ENCODE measurements at regions not wholly inside any gene's neighbourhood (a gene's known extent, or its start where the extent isn't known, plus 50 kb on each side); places are given as distances from the start of the nearest gene placed in this dataset.

- CTCF ChIA-PET = no interaction called here
- H3K27me3 ChIP-seq (ENCODE audit: control insufficient read depth, insufficient read depth, low read length) = no peaks in the 10 kb centered on the region
- POLR2A ChIA-PET = no interaction called here
- H3K4me3 ChIP-seq (ENCODE audit: low read depth, low read length) = no peak overlapping the region
- H3K36me3 ChIP-seq (ENCODE audit: control insufficient read depth, insufficient read depth, low read length) = no peaks in the 10 kb centered on the region
- DNase-seq (ENCODE audit: low read depth) = no peak
- TF ChIP-seq CTCF (IDR thresholded peaks at IDR 0.05; ENCODE audit: insufficient read depth, low read depth, low read length) = no peak
Measured at GRCh38 chr3:22045882-22046281, 294.9 kb upstream of the ZNF385D start.

GRCh38 chr3:22063500-22063899 lies 312.5 kb upstream of the ZNF385D start:
- no peak for TF ChIP-seq CTCF (IDR thresholded peaks at IDR 0.05; ENCODE audit: insufficient read depth, low read depth, low read length)
- POLR2A ChIA-PET = no interaction called here
- CTCF ChIA-PET = interaction anchor here (0.7 kb wide), 1 partner anchor 25 kb away, joined by 3 read pairs; no protein-coding TSS in a partner anchor

GRCh38 chr3:22068619-22069018 lies 317.6 kb upstream of the ZNF385D start:
- no peak for TF ChIP-seq CTCF (IDR thresholded peaks at IDR 0.05; ENCODE audit: insufficient read depth, low read depth, low read length)
- no peaks in the 10 kb centered on the region for H3K27me3 ChIP-seq (ENCODE audit: control insufficient read depth, insufficient read depth, low read length)
- ChIA-PET CTCF (no interaction called here), POLR2A (no interaction called here)
- H3K4me3 ChIP-seq (ENCODE audit: low read depth, low read length) = no peak overlapping the region
- H3K36me3 ChIP-seq (ENCODE audit: control insufficient read depth, insufficient read depth, low read length) = no peaks in the 10 kb centered on the region
- DNase-seq (ENCODE audit: low read depth) = no peak

More at GRCh38 chr3:22063500-22063899, 312.5 kb upstream of the ZNF385D start:
- H3K4me3 ChIP-seq (ENCODE audit: low read depth, low read length) = no peak overlapping the region
- no peaks in the 10 kb centered on the region for H3K27me3 ChIP-seq (ENCODE audit: control insufficient read depth, insufficient read depth, low read length)
- no peak for DNase-seq (ENCODE audit: low read depth)
- no peaks in the 10 kb centered on the region for H3K36me3 ChIP-seq (ENCODE audit: control insufficient read depth, insufficient read depth, low read length)

GRCh38 chr3:22088204-22088603 lies 337.2 kb upstream of the ZNF385D start:
- POLR2A ChIA-PET = no interaction called here
- no peaks in the 10 kb centered on the region for H3K36me3 ChIP-seq (ENCODE audit: control insufficient read depth, insufficient read depth, low read length)
- CTCF ChIA-PET = interaction anchor here (0.6 to 1.6 kb wide), 2 partner anchors 8 to 25 kb away, joined by 3 to 4 read pairs; no protein-coding TSS in a partner anchor
- H3K4me3 ChIP-seq (ENCODE audit: low read depth, low read length) = no peak overlapping the region
- no peaks in the 10 kb centered on the region for H3K27me3 ChIP-seq (ENCODE audit: control insufficient read depth, insufficient read depth, low read length)
- DNase-seq (ENCODE audit: low read depth) = no peak
- TF ChIP-seq CTCF (IDR thresholded peaks at IDR 0.05; ENCODE audit: insufficient read depth, low read depth, low read length) = no peak

GRCh38 chr3:22089284-22089683 lies 338.3 kb upstream of the ZNF385D start:
- POLR2A ChIA-PET = no interaction called here
- DNase-seq (ENCODE audit: low read depth) = no peak
- TF ChIP-seq CTCF (IDR thresholded peaks at IDR 0.05; ENCODE audit: insufficient read depth, low read depth, low read length) = peak; percentile 38; the same call in 1 of the 2 replicates
- no peak overlapping the region for H3K4me3 ChIP-seq (ENCODE audit: low read depth, low read length)
- H3K36me3 ChIP-seq (ENCODE audit: control insufficient read depth, insufficient read depth, low read length) = no peaks in the 10 kb centered on the region
- CTCF ChIA-PET = interaction anchor here (0.8 to 1.6 kb wide), 3 partner anchors 9 to 196 kb away, joined by 3 to 4 read pairs (median 3); no protein-coding TSS in a partner anchor
- no peaks in the 10 kb centered on the region for H3K27me3 ChIP-seq (ENCODE audit: control insufficient read depth, insufficient read depth, low read length)

Measured in BJ (cell line).